GM19455 (cell line): ENCODE measurements at regions not wholly inside any gene's neighbourhood (a gene's known extent, or its start where the extent isn't known, plus 50 kb on each side); places are given as distances from the start of the nearest gene placed in this dataset.
"Not testable (repeated sequence)": the region's sequence is repeated elsewhere in the genome, so short reads cannot be mapped to it uniquely, and the experiment has no call there.

ENCODE experiments used
- ATAC-seq: cut with Tn5 transposase; IDR thresholded peaks from one replicate; pipeline ENCODE4 v1.9.1; 2021; ENCODE audit not compliant: unreplicated experiment

DNA sequence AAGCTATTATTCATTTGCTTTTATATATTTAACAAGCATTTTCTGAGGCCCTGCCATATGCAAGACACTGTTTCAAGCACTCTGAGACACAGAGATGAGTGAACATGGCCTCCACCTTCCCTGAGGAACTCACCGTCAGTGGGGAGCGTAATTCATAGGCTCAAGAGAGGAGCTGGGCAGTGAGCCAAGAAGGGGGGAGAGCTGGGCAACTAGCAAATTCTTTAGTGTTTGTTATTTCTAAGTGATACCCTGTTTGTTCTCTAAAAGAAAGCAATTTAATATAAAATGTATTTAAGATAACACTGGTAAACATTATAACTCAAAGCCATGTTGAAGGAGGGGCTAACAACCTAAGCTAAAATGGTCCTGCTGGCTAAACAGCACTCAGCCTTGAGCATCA lies 119.2 kb upstream of the NGF start:
- no peak for ATAC-seq

DNA sequence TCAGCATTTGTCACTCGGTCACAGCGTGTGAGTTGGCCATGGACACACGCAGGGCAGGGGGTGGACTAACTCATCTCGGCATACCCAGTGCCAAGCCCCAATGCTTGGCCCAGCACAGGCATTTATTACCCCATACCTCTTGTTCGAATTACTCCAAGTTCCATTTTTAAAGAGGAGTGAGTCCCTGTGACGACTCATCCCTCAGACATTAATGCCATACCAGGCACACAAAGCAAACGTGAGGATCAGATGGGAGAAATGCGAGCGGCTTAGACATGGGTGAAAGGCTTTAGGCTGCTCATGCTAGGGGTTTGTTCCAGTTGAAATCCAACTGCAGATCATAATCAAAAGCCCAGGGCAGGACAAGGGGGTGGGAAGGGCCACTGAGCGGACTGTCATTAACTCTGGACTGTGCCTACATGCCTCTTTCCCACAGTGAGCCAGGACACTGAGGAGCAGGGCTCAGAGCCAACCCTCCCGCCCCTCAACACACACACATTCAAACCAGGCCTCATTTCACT lies 118.5 kb upstream of the NGF start:
- ATAC-seq, result no peak

DNA sequence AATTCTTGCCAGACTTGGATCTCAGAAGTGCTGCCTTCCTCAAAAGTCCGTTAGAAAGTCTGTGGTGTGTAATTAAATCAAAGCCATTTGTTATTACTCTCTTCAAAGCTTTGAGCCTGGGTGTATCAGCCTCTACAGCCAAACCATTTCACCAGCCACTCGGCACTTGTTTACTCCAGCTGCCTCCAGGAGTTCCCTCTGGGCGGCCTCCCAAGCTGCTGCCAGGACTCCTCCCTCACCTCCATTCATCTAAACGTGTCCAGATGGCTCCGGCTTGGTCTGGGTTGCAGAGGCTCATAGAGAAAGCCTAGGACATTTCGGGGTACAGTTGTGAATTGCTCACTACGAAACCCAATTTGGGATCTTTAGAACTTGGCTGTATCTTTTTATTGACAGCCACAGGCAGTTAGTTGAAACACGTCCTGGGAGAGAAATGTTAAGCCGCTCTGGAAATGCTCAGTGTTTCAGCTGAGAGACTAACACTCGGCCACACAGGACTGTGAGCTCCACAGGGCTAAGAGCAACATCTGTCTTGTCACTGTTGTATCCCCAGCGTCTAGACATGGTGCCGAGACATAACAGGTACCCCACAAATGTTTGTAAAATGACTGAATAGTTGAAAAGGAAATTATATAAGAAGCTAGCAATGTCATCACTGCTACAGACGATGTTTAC lies 116.9 kb upstream of the NGF start:
- no peak for ATAC-seq

DNA sequence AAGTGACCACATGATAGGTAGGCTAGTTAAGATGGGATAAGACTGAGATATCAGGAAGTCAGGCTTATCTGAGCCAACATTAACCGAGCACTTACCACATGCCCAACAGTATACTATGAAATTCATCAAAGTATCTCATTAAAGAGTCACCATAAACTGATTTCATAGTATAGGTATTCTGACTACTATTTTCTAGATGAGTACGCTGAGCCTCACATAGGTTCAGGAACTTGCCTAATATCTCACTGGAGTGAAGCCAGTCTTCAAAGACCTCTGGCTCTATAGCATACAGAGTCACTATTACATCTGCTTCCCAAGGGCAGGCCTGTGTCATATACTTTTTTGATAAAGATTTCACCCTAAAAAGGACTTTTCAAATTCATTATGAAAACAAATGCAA lies 115.6 kb upstream of the NGF start:
- no peak for ATAC-seq

DNA sequence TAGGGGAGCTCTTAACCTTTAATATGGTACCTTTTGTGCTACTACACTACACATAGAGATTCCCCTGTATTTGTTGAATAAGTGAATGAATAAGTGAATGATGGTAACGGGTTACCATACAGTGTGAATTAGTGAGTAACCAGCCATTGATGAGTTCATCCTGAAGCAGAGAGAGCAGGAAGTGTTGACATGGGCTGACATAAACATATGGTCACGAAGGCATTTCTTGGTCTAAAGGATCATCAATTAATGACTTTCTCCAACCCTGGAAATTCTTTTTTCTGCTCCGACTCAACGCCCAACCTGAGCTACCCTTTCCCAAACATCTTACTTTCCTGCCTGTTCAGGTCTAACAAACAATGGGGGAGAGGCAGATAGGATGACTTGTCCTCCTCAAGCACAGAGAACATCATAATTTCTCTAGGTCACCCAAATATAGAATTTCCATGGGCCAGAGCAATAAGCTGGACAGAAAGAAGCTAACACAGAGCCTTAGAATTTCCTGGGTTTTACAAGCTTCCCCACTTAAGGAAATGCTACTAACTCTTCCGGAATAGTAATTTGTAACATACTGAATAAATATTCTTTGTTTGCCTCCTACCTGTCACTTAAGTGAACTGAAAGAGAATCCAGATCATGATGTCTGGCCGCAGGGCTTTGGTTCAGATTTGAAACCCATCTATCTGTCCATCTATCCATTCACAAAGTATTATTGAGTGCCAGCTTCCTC lies 114.7 kb upstream of the NGF start:
- no peak for ATAC-seq

DNA sequence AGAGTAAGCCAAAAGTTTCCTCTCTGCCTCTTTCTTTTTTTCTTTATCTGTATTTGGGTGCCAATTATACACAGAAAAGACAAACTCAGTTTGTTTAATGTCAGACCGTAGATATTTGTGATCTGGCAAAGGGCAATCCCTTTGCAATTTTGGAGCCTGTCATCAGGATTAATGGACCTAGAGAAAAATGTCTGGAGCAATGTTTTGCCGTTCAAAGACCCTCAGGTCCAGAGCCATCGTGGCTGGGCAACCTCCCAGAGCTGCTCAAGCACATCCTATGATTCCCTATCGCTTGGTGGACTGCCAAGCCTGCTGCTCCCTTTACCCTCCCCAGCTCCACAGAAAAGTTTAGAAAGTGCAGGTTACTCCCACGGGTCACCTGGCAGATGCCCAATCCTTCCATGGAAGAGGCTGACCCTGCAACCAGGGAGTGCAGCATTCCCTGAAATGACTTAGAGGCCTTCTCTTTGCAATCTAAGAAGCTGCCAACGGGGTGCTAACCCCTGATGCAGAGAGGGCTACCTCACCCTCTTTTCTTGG lies 112.5 kb upstream of the NGF start:
- ATAC-seq, result no peak

DNA sequence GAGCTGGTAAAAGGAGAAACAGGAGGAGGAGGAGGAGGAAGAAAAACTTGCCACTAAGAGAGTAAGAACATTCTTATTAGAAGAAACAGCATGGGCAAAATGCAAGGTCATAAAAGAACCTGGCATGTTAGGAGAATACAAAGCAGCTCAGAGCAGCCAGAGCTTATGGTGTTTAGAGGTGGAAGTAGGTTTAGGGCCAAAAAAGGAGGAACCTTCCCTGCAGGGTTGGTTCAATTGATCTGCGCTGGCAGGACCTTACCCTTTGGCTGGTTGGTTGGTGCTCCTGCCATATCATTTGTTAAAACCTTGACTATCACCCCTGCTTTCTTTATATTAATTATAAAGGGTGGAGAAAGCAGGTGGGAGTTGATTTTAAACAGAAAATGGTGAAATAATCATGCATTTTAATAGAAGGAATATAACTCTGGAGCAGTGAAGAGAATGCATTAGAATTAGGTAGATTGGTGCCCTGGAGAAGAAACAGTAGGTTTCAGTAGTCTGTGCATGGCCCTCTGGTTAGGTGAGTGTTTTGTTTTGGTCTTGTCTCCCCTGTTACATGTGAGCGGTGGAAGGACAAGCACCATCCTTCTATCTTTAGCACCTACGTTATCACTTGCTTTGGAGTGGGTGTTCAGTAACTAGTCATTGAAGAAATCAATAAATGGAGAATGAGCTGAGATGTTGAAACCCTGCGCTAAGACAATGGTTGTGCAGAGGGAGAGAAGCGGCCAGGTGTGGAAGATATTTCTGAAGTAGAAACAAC lies 110.4 kb upstream of the NGF start:
- no peak for ATAC-seq

DNA sequence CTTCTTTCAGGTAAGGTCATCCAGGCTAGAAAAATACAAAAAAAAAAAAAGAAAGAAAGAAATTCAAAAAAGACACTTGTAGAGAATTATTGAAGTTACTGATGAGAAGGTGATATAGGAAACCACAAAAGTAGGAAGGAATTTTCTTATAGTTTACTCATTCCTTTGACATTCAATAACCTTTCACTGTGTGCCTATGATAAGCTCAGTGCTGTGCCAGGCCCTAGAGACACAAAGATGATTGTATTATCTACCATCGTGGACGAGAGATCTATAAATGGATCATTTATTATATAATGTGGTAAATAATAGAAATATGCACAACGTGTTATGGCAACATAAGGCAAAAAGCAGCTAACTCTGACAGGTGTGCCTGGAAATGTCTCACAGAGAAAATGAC lies 109.6 kb upstream of the NGF start:
- no peak for ATAC-seq

DNA sequence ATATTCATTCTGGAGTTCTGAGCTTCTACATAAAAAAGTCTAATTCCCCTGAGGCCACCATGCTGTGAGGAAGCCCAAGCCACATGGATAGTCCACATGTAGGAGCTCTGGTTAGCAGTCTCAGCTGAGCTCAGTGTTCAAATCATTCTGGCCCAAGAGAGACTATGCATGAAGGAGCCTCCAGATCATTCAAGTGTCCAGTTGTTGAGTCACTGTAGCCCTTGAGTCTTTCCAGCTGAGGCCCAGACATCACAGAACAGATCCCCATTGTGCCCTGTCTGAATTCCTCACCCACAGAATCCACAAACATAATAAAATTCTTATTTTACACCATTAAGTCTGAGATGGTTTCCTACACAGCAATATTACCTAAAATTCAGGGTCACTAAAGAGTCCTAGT lies 107.0 kb upstream of the NGF start:
- no peak for ATAC-seq

DNA sequence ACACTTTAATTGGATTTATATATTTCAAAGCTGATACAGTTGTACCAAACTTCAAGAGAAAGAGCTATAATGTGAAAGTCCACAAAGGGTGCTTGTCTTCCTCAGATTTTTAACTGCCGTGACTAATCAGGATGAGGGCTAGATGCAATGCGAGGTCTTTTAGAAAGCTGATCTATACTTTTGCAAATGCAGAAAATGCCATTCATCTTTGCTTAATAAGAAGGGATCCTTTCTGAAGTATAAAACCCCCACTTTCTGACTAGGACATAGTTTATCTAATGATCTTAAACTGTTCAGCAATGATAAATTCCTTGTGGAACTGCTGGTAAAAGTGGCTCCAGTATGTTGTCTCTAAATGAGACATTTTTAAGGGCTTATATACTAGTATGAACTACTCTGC lies 102.7 kb upstream of the NGF start:
- no peak for ATAC-seq

DNA sequence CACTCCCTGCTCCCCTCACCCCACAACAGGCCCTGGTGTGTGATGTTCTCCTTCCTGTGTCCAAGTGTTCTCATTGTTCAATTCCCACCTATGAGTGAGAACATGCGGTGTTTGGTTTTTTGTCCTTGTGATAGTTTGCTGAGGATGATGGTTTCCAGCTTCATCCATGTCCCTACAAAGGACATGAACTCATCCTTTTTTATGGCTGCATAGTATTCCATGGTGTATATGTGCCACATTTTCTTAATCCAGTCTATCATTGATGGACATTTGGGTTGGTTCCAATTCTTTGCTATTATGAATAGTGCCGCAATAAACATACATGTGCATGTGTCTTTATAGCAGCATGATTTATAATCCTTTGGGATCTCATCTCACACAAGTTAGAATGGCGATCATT lies 101.5 kb upstream of the NGF start:
- not testable (repeated sequence) for ATAC-seq

DNA sequence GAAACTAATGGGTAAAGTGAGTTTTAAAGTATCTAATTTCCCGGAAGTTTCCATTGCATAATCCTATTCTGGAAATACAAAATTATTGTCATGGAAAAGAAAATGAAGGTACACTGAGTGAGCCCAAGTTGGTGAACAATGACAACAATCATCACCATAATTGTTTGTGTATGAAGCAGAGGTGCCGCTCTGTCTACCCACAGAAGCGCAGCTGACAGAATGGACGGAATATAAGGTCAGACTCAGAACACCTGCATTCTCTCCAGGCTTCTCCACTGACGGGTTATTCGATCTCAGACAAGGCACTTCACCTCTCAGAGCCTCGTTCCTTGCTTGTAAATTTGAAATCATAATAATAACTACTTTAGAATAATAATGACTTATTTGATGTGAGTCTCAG lies 99.1 kb upstream of the NGF start:
- no peak for ATAC-seq

DNA sequence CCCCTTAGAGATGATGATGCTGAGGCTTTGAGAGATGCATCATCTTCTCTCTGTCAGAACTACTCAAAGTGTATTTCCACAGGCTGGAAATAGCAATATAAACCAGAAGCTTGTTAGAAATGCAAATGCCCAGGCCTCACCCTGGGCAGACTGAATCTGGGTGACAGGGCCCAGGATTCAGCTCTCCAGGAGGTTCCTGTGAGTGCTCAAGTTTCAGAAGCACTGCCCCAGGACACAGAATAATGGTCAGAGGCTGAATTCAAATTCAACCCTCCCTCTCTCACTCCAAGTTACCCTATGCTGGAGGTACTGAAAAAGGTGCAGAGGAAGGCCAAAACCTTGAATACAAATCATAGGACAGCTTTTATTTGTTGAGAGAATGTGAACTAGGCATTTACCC lies 98.5 kb upstream of the NGF start:
- ATAC-seq, result no peak

DNA sequence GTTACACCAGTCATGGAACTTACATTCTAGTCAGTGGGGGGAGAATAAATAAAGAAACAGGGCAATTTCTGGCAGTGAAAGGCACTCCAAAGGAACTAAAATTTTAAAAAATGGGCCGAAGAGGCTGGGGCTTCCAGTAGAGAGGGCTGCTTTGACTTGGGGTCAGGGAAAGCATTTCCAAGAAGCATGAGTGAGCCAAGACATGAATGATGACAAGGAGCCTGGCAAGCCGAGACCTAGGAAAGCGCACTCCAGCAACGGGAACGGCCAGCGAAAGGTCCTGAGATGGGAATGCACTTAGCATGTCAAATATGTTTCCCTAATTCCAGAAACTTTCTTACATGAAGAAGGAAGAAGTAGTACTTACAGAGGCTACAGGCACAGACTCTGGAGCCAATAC lies 95.4 kb upstream of the NGF start:
- no peak for ATAC-seq

DNA sequence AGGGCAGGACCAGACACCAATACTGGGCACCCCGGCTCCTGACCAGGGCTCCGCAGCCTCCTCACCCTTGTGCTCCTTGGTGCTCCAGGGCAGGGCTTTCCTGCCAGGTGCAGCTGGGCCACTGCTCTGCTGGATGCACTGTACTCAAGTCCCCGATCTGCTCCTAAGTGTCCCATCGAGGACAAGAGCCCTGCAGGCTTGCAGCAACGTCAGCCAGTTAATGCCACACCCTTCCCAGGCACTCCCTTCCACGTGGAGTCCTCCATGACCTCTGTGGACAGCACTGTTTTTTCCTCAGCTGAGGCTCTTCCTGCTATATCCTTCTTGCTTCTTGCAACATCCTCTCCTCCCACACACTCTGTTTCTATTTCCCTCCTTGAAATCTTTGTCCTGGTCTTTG lies 94.0 kb upstream of the NGF start:
- ATAC-seq, result no peak

DNA sequence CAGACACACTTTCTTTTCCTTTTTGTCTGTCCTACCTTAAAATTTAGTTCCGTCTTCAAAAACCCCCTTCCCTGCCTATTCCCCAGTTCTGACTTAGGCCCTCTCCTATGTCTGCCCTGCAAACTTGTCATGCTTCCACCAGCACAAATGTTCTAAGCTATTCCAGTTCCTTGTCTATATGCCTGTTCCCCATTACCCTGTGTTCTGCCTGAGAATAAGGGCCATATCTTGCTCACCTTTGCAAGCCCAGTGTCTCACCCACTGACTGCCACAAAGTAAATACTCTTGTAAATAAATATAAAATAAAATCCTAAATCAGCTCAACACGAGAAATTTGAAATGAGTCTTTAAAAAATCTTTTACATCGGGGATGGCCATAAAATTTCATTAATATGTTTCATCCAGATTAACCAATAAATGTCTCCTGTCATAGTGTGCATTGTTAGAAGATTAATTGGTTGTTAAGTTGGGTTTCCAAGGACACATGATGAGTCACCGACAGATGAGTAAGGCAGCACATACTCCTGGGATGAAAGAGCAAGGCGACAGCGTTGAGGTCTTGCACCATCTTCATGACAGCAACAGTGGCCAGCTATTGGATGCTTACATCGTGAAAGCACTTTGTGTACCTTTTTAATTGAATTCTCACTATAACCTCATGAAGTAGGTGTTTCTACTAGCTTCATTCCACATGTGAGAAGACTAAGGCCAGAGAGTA lies 92.6 kb upstream of the NGF start:
- ATAC-seq, result no peak

DNA sequence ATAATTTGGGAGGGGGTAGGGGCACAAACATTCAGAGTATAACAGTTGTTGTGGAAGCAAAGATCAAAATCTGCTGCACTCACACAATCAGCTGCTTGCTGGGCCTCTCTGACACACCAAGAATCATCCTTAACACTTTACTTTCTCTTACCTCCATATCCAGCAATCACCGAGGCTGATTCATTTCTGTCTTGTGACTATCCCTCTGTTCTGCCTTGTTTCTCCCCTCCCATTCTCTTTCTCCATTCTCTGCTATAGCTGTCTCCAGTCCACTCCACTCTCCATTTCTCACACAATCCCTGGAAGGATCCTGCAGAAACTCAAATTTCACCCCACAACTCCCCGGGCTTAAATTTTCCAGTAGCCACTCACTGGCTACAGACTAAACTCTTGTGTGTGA lies 91.8 kb upstream of the NGF start:
- no peak for ATAC-seq

DNA sequence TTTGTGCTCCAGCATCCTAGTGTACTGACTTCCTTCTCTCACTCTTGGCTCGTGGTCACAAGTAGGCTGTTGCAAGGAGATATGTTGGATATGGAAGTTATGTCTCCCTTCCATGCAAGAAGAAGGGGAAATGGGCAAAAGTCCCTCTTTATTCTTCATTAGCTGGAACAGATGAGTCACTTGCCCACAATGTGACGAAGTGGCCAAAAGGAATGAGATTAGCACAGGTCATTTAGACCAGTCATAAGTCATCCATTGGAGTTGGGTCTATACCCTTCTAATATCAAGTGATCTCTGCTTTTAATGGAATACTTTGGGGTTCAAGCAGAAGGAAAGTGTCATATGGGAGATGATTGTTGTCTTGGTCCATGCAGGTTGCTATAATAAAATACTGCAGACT lies 91.2 kb upstream of the NGF start:
- ATAC-seq, result no peak

DNA sequence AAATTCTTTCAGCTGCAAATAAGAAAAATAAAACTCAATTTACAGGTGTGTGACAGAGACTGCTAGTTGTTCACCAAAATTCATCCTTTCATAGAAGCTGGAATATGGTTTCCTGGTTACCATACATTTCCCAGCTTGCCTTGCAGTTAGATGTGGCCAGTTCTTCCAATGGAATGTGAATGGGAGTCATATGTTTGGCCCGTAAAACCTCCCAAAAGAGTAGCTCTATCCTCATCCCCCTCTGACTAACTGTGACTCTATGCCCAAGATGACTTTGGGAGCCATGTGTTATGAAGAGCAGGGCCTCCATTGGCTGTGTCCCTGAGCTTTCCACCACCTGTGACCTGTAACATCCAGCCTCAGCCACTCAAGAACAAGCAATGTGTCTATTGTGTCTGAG lies 90.6 kb upstream of the NGF start:
- ATAC-seq, result no peak

DNA sequence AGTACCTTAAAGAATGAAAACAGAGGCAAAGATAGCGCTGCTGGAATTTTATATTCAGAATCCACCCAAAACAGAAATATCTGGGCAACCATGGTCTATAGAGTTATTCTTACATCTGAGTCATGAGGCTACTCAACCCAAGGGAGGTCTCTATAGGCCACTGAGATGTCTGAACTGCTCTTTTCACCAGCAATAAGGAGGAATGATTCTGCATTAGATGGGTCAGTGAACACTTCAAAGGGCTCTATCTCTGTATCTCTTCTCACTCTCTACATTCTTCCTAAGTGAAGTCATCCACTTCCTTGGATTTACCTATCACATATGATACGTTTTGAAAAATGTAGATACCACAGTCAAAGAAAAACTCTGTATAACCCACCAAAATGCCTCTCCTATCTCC lies 90.2 kb upstream of the NGF start:
- no peak for ATAC-seq

DNA sequence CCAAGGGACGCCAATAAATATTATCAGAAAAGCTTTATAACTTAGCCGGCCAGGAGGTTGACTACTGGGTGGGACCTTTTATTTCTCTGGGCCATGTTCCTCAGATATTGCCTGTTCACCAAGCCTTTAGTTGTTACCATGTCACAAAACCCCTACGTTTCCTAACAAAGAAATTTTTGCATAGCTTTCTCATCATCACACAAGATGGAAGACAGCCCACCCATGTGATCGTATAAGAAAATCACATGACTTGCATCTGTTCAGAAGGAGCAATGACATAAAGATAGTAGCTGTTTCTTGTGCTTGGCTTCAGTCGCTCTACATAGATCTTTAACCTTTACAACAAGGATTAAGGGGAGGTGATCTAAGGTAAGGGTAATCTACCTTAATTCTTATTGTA lies 88.9 kb upstream of the NGF start:
- no peak for ATAC-seq
